HG03520 (cell line): ENCODE measurements at regions not wholly inside any gene's neighbourhood (a gene's known extent, or its start where the extent isn't known, plus 50 kb on each side); places are given as distances from the start of the nearest gene placed in this dataset.
"Not testable (repeated sequence)": the region's sequence is repeated elsewhere in the genome, so short reads cannot be mapped to it uniquely, and the experiment has no call there.

Experiments used
- ATAC-seq: cut with Tn5 transposase; IDR thresholded peaks from one replicate; pipeline ENCODE4 v1.9.1; 2021; ENCODE audit warnings: mild to moderate bottlenecking, moderate library complexity; ENCODE audit not compliant: unreplicated experiment

DNA sequence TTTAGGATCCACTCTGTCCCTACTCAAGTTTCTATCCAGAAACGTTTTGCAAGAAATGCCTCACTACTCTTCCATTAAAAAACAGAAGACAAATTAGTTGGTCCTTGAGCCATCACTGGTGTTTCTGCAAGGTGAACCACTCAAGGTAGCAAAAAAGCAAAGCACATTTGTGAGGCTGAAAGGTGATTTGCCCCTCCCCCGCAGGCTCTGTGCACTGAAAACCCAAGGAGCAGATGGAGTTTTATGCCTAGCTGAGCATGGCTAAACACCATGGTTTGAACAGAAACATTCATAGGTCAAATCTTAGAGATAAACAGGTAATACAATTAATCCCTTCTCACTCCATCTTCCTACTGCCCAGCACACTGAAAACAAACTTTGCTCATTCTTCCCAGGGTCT, 538.2 kb upstream of the CDH5 start:
- no peak for ATAC-seq

DNA sequence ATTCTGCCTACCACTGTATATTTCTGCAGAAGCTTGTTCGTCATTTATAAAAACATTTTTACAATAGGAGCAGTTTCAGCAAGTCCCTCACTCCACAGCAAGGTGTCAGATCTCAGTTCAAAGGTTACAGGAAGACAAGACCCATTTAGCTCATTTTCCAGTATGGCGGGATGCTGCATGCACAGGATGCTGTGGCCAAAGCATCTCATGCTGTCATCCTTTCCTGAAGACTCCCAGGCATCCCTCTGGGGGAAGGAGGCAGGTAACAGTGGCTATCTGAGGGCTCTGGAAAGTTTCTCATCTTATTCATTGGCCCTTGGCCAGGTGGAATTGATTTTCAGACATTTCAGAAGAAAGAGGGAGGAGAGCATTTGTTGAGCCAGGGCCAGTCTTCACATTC, 539.3 kb upstream of the CDH5 start:
- no peak for ATAC-seq

DNA sequence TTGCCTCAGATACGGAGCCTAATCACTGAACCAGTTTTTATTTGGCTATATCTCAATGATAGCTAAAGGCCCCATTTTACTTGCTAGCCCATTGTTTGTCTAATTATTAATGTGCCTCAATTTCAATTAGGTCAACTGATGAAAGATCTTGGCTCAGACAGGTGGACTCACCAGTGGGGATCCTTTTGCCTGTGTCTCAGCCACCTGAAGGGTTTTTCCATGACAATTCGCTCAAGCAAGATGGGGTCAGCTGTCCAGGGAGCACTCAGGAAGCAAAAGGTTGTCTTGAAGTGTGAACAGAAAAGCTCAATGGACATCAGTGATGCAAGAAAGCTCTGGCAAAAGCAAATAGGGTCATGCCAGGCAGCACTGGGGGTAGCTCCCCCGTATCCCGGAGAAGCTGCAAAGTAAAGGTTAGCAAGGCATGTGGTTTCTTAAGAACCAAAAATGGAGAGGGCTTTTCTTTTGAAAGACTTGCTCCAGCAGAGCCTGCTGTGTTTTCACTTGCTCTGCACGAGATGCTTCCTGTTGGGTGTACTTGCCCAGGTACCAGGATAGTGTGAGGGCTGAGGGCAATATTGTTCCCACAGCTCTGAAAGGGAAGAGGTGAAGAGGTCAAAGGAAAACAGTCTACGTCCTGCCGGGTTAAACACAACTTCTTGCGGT, 541.2 kb upstream of the CDH5 start:
- no peak for ATAC-seq

DNA sequence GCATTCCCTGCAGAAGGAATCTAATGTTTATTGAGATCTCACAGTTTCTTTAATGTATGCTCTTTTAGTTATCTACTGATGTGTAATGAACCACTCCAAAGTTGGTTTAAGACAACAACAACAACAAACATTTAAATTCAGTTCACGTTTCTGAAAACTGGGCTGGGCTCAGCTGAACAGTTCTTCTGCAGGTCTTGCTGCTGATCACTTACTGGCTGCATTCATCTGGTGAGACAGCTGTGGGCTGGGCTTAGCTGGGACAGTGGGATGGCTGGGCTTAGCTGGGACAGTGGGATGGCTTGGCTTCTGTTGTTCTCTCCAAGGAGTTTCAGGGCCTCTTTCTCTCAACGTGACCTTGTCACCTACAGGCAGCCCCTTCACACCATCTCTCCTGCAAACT, 544.3 kb upstream of the CDH5 start:
- no peak for ATAC-seq

DNA sequence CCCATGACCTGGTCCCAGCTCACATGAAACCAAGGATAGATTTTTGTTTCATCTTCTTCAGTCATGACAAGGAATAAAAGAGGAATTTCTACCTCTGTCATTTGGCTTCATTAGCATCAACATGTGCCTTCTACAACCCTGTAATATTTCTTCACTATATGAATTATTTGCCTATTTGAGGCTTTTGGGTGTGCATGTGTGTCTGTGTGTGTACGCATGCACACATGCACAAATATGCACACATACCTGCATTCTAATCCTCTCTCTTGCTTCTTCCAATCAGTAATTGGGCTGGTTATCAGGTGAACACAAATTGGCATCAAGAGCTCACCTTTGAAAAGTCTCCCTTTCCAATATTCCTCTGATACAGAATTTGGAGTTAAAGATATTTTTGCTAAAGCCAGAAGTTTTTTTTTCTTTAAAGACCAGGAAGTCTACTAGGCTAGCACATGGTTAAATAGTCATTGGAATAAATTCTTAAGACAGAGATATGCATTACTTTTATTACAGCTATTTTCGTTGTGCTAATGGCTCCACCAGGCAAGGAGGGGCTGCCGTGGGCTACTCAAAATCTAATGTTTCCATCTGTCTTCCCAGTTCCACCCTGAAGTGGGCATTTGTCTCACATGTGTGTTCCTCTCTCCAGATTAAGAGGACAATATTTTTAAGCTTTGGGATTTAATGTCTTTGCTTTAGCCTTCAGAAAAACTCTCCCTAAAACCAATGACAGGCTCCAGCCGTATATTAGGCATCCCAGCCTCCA, 547.2 kb upstream of the CDH5 start:
- no peak for ATAC-seq

DNA sequence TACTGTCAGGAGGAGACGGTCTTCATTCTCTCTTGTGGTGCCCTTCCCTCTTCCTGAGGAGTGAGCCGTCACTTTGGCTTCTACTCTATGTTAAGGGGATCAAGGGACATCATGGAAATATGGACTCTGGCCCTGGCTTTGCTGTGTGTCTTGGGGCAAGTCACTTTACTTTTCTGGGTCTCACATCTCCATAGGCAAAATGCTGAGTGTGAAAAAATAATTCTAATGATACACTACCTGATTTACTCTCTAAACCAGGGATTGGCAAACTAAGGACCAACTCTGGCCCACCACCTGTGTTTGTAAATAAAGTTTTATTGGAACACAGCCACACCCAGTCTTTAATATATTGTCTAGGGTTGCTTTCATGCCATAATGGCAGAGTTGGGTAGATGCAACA, 548.7 kb upstream of the CDH5 start:
- no peak for ATAC-seq

DNA sequence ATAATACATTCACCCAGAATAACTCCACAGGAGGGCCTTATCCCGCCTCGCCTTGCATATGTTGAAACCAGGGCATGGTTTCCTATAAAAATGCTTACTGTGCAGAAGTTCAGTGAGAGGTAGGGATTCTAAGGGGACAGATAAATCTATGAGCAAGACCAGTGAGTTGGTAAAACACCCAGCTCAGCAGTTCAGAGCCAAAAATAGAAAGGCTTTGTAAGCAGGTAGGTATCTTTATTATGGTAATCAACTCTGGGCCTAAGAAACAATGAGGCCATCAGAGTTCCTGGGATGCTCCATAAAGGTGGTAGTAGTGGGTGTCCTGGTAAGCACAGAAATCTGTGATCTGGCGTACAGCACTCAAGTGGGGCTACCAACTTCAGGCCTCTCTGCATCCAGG, 549.4 kb upstream of the CDH5 start:
- ATAC-seq: no peak

DNA sequence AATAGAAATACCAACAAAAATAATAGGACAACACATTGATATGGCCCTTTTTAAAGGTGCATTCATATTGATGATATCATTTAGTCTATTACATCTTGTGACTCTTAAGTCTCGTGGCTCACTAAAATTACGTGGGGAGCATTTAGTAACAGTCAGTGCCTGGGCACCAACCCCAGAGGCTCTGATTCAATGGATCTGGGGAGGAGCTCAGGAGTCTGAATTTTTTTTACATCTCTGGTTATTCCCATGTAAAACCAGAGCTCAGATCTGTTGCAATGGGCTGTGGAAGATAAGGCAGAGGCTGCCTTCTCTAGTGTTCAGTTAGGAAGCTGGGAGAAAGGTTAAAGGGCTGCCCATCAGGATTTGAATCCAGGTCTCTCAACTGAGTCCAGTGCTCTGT, 549.9 kb upstream of the CDH5 start:
- no peak for ATAC-seq

DNA sequence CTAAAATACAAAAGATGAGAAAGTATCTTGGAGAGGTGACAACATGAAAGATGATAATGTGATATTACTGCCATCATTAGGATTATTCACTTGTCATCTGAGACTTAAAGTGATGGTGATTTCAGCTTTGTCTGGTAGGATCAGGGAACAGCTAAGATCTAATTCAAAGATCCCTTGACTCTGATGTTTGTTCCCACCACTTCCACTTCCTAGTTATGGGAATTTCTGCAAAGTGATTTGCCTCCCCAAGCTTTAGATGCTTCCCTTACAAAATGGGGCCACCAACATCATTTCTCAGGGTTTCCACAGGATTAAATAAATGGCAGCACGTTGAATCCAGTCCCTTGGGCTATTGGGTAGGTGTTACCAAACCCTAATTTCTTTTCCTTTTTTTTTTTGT, 550.8 kb upstream of the CDH5 start:
- no peak for ATAC-seq

DNA sequence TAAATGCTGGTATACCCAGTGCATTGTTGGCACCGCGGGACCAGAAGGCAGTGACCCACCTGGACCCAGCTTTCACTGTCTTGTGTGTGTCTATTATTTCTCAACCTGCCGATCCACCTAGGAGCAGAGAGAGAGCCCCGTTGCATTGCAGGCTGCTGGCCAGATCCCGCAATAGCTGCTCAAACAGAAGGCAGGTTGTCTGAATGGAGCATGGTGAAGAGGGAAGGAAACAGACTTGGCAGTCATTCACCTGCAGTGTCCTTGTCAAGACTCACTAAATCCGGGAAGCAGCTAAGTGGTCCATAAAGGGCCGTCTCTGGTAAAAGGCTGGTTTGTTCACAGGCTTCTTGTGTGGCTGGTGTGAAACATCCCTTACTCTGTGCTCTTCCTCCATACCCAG, 552.6 kb upstream of the CDH5 start:
- ATAC-seq: not testable (repeated sequence)

DNA sequence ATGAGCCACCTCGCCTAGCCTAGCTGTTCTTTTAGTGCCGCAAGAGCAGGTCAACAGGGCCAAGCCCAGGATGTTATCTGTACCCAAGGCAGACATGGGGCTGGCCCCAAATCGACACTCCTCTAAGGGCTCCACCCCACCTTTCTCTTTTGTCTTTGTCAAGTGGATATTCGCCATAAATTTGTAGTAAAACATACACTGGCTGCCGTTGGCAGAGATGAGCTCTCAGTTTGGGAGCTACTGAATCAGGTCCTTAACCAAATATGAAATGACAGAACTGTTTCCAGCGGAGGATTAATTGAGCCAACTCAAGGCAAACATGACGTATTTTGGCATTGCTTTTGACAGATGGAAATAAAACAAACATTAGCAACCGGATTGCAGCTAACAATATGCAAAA, 556.9 kb upstream of the CDH5 start:
- ATAC-seq: no peak

DNA sequence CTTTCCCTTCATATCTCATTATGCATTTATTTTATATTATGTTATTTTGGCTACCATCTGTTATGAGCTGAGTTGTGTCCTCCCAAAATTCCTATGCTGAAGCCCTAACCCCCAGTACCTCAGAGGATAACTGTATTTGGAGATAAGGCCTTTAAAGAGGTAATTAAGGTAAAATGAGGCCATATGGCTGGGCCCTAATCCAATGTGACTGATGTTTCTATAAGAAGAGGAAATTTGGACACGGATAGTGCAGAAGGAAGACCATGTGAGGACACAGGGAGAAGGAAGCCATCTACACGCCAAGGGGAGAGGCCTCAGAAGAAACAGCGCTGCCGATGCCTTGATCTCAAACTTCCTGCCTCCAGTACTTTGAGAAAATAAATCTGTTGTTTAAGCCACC, 557.7 kb upstream of the CDH5 start:
- no peak for ATAC-seq

DNA sequence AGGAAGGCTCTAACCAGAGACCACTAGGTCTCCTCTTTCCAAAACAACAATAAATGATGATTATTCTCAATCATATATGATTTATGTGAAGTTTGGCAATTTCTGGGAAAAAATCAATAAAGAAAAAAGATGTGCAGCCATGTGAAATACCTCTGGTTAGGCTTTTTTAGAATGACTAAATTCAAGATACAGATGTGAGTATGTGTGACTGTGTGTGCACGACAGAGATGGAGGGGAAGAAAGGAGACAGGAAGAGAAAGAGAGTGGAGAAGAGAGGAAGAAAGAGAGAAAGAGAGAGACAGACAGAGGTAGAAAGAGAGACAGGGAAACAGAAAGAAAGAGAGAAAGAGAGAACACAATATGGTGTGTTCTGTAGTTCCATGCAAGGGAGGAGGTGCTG, 558.6 kb upstream of the CDH5 start:
- no peak for ATAC-seq

DNA sequence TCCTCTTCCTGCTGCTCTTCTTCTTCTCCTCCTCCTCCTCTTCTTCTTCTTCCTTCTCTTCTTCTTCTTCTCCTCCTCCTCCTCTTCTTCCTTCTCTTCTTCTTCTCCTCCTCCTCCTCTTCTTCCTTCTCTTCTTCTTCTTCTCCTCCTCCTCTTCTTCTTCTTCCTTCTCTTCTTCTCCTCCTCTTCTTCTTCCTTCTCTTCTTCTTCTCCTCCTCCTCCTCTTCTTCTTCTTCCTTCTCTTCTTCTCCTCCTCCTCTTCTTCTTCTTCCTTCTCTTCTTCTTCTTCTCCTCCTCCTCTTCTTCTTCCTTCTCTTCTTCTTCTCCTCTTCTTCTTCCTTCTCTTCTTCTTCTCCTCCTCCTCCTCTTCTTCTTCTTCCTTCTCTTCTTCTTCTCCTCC, 560.8 kb upstream of the CDH5 start:
- ATAC-seq: not testable (repeated sequence)

DNA sequence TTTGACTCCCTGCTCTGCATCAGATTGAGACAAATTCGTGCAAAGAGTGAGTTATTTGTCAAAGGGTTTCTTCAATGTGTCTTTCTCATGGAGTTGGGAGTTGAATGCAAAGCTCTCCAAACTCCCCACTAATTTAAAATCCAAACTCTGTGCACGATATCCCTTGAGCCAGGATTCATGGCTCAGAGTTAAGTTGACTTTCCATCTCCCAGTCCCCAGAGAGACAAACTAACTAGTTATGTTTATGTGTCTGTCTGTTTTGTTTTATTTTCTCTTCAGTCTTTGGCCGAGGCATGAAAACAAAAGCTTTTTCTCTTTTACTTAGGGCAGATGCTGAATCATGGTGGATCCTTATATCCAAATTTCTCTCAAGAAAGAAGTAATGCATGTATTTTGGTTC, 570.0 kb upstream of the CDH5 start:
- no peak for ATAC-seq

DNA sequence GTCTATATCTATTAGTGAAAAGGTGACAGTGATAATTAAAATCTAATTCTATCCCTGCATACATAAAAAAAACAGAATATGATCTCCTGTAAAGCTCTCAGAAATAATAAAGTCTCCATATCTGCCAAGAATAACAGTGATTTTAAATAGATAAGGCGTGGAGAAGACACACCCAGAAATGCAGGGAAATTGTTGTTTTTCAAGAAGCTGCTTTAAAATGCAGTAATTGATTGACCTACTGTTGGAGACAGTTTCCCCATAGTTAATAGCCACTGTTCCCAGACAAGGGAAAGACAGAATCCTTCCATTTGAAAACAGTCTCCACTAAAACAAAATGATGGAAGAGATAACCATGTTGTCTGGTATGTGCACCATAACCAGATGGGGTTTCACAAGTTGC, 571.5 kb upstream of the CDH5 start:
- ATAC-seq: no peak

DNA sequence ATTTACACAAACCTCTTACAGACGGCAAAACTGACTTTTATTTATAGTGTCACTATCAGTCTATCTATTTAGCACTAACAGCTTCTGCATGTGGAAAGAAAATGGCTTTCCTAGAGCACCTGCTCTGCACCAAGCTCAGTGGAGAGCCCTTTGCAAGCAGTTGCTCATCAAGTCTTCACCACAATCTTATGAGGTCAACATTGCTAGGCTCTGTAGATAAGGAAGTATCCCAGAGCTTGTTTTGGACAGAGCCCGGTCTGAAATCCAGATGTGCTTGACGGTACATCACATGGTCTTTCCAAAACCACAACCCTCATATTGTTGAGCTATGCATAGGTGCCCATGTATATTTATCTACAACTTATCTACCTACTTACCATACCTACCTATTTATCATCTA, 572.7 kb upstream of the CDH5 start:
- no peak for ATAC-seq

DNA sequence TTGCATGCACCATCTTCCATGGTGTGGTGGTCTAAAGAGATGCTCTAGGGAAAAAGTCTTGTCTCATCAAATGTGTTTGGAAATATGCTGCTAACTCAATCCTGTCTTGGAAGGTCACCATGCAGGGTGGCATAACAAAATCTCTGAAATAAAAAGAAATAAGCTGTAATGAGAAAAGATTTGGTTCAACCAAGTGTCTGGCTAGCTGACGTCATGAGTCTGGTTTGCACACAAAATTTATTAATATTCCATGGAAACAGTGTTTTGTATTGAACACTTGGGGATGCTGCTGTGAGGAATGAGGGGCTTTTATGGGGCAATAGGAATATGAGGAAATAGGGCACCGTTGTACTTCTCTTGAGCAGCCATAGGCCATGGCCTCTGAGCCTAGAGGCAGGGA, 575.7 kb upstream of the CDH5 start:
- ATAC-seq: no peak

DNA sequence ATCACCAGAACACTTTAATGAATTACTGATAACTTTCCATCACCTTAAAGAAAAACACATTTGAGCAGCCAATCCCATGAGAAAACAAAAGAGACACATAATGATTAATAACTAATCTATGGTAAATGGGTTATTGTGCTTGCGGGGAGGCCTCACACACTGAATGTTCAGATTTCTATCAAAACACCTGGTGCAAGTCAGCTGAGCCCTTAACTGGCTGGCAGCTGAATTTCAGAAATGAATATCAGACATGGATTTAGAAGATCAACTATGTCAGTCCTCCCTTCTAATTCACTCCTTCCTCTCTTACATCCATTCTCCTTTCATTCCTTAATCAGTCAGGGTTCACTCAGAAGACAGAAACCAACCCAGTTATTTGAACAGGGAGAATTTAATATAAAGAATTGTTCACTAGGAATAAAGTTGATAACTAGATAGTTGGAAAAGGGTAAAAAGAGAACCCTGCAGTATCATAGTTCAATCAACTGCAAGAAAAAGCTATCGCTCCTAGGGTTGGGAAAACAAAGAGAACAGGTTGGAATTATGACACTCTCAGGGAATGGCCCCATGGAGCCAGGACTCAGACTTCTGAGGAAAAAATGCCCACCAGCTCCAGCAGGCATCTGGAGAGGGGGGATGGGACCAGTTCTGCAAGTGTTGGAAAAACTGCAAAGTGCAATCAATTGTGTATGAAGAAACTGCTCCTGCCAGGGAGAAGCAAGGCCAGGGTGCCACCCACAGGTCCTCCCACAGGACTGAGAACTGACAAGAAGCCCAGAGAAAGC, 577.1 kb upstream of the CDH5 start:
- no peak for ATAC-seq

DNA sequence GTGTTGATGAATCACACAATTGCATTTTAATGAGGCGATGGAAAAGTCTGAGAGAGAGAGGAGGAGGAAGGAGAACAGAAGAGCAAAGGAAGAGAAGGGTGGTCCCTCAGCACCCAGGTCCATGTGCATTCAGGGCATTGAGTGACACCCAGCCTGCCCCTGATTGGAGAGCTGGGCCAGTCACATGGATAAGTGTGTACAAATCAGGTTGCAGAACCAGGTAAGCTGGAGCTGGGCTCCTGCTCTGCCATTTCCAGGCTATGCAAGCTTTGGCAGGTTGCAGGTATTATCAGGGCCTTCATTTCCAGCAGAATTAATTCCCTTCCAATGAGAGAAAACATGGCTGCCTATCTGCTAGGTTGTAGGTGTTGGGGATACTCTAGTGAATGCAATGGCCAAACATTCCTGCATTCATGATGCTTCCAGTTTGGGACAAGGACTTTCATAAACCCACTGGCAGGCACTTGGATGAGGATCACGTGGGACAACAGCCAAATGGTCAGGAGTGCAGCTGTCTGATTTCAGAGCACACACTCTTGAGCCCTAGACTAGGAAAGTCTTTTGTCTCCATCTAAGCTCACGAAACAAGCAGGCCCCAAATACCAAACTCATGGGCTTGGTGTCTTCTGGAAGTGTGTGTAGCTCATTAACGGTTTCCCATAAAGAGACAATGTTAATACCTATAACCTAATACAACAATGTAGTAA, 577.9 kb upstream of the CDH5 start:
- ATAC-seq: no peak

DNA sequence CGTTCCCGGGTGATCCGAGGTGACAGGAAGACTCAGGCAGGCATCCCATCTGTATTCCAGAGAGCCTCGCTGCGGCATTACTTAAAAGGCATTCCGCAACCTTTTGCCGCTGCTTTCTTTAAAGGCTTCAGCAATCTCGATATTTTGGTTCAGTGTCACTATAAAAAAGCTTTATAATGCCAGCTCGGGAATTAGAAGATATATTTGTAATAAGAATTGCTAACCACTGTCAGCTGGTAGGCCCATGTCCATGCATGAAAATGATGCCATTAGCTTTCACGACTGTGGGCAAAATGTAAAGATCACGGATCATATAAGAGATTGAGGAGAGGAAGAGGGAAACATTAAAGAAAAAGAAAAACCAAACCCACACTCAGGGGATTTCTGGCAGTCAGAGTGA, 578.6 kb upstream of the CDH5 start:
- ATAC-seq: no peak
